Sciatic nerve (tissue), 2 donors: ENCODE measurements at regions not wholly inside any gene's neighbourhood (a gene's known extent, or its start where the extent isn't known, plus 50 kb on each side); places are given as distances from the start of the nearest gene placed in this dataset.
A peak's percentile ranks its signal among the peaks of the same experiment; 100 is the strongest.
"Not testable (repeated sequence)": the region's sequence is repeated elsewhere in the genome, so short reads cannot be mapped to it uniquely, and the experiment has no call there.

Experiments
- ATAC-seq: fragments of 200-7000 bp; cut with Tn5 transposase; one replicate; pipeline ENCODE4 v1.9.1; 2020; ENCODE audit warnings: mild to moderate bottlenecking, moderate library complexity
- DNase-seq: peaks from one replicate; pipeline ENCODE4 v3.0.0-alpha.2; 2020; ENCODE audit warnings: low spot score
- intact Hi-C: fragments of 100-400 bp; cut with DNase I; formaldehyde crosslinking; loops from one replicate; pipeline ENCODE4 v1.14.2; 2022
- donor health status: DM: no; HTN: no; CAD: no.
- donor health status: DM: no; HTN: no; CAD: no.

DNA sequence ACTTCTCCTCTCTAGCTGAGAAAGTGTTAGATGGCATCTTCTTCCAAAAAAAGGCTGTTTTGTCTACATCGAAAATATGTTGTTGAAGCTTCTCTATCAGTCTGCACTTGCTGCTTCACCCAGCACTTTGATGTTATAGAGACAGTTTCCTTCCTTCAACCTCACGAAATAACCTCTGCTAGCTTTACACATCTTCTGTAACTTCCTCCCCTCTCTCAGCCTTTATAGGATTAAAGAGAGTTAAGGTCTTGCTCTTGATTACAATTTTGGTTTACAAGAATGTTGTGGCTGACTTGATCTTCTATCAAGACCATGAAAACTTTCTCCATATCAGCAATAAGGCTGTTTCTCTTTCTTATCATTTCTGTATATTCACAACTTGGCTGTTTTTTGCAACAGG lies 162.4 kb upstream of the OR4C13 start:
- DNase-seq, intact Hi-C loops, ATAC-seq: not testable (repeated sequence)

DNA sequence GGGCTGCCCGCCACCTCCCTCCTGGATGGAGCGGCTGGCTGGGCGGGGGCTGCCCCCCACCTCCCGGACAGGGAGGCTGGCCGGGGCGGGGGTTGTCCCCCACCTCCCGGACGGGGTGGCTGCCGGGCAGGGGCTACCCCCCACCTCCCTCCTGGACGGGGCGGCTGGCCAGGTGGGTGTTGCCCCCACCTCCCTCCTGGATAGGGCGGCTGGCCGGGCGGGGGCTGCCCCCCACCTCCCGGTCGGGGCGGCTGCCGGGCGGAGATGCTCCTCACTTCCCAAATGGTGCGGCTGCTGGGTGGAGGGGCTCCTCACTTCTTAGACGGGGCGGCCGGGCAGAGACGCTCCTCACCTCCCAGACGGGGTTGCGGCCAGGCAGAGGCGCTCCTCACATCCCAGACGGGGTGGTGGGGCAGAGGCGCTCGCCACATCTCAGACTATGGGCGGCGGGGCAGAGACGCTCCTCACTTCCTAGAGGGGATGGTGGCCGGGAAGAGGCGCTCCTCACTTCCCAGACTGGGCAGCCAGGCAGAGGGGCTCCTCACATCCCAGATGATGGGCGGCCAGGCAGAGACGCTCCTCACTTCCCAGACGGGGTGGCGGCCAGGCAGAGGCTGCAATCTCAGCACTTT lies 153.9 kb upstream of the OR4C13 start:
- DNase-seq, ATAC-seq, intact Hi-C loops: not testable (repeated sequence)

DNA sequence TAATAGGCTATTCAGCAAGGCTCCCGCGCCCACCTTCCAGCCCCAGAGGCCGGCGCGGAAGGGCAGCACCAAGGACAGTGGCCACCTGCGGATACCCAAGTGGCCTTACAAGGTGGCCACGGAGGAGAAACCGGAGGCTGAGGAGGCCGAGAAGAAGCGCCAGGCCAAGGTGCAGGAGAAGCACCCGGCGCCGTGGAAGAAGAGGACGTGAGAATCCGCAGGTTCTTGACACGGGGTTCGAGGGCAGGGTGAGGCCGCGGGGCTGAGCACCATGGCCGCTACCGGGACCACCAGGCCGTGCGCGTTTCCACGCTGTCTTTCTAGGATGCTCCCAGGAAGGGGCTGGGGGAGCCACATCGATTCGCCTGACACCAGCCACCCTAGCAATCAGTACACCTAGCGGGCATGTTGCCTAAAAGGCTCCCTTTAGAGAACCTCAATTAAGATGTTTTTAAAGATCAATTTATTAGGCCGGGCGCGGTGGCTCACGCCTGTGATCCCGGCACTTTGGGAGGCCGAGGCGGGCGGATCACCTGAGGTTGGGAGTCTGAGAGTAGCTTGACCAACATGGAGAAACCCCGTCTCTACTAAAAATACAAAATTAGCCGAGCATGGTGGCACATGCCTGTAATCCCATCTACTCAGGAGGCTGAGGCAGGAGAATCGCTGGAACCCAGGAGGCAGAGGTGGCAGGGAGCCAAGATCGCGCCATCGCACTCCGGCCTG lies 134.3 kb upstream of the OR4C13 start:
- DNase-seq, ATAC-seq, intact Hi-C loops: not testable (repeated sequence)

- intact Hi-C loops, DNase-seq, ATAC-seq: not testable (repeated sequence)
Measured at GRCh38 chr11:49823188-49823587, 129.0 kb upstream of the OR4C13 start.

DNA sequence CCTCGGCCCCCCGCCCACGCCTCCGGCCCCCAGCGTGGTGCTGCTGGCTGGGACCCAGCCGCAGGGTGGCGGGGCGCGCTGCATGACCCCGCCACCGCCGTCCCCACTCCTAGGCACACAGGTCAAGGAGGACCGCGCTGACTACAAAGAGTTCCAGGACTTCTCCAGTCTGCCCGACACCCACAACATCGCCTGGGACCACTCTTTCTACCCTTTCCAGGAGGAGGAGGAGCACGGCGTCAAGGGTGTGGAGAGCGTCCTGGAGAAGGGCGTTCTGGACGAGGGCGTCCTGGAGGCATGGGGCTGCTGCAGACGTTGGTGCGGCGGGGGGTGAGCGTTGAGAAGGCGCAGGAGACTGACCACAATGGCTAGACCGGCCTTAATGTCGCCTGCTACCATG lies 101.7 kb upstream of the OR4C13 start:
- DNase-seq, ATAC-seq, intact Hi-C loops: not testable (repeated sequence)

DNA sequence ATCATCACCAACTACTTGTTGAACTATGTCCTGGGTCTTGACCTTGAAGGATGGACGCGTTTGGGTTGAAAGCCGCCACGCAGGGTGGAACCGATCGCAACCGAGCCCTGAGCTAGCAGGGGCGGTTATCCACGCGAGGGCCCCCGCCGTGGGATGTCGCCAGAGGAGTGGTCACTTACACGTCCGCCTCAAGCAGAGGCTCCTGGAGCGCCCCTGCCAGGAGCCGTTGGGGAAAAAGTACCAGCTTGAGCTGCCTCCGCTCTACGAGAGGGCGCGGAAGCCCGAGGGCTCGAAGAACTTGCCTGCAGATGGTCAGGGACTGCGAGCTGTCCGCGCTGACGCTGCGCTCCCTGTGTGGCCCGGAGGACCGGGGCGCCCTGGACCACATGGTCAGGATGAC lies 100.7 kb upstream of the OR4C13 start:
- DNase-seq, result no peak
- no peak for ATAC-seq
- intact Hi-C loops, result no loop called here

GRCh38 chr11:49851971-49852389 lies 100.2 kb upstream of the OR4C13 start:
- DNase-seq (peak; percentile 45), ATAC-seq (no peak)
- intact Hi-C loops, result no loop called here

DNA sequence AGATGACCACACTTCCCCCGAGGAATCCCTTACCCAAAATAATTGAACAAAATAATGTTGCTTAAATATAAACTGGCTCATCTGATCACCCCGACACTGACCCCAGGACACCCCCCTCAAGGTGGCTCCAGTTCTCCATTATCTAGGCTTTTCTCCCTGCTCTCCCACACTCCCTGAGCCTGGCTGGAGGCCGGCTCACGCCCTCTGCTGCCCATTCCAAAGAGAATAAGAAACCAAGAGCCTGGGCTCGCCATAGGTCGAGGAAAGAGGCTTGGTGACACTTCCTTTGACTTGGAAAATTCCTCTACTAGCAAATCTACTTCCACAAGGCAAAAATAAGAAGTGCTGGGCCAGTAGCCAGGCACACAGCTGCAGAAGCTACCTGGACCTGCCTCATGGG lies 63.3 kb upstream of the OR4C13 start:
- intact Hi-C loops, ATAC-seq, DNase-seq: not testable (repeated sequence)

GRCh38 chr11:49891910-49892671 lies 60.1 kb upstream of the OR4C13 start:
- intact Hi-C loops, ATAC-seq: not testable (repeated sequence)

DNA sequence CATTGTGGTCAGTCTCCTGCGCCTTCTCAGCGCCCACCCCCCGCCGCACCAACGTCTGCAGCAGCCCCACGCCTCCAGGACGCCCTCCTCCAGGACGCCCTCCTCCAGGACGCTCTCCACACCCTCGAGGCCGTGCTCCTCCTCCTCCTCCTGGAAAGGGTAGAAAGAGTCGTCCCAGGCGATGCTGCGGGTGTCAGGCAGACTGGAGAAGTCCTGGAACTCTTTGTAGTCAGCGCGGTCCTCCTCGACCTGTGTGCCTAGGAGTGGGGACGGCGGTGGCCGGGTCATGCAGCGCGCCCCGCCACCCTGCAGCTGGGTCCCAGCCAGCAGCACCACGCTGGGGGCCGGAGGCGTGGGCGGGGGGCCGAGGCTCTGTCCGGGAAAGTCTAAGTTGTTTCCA lies 58.7 kb upstream of the OR4C13 start:
- intact Hi-C loops, DNase-seq, ATAC-seq: not testable (repeated sequence)

More at GRCh38 chr11:49891910-49892671, 60.1 kb upstream of the OR4C13 start:
- not testable (repeated sequence) for DNase-seq
